HCT116 (cell line): ENCODE measurements at regions not wholly inside any gene's neighbourhood (a gene's known extent, or its start where the extent isn't known, plus 50 kb on each side); places are given as distances from the start of the nearest gene placed in this dataset.

Source experiments
- EZH2 ChIP-seq: fragments of 200-600 bp; sonication (generic); IDR thresholded peaks from 2 replicates; pipeline ENCODE4 v1.6.1; 2017; ENCODE audit warnings: antibody characterized with exemption, mixed run types
- EZH2phosphoT487 ChIP-seq: fragments of 200-600 bp; IDR thresholded peaks from 2 replicates; pipeline ENCODE4 v1.6.1; 2018; ENCODE audit warnings: antibody characterized with exemption, borderline replicate concordance
- JUND ChIP-seq: IDR thresholded peaks from 2 replicates; pipeline ENCODE4 v1.6.1; 2012
- POLR2A ChIP-seq: IDR thresholded peaks from 2 replicates; pipeline ENCODE4 v1.7.0; 2011; ENCODE audit warnings: borderline replicate concordance; ENCODE audit not compliant: insufficient read depth, insufficient read length; ENCODE audit errors: extremely low read depth
- POLR2AphosphoS5 ChIP-seq: IDR thresholded peaks from 2 replicates; pipeline ENCODE4 v1.6.1; 2011; ENCODE audit warnings: mild to moderate bottlenecking, low read depth, low read length, moderate library complexity
- RAD21 ChIP-seq: IDR thresholded peaks from 2 replicates; pipeline ENCODE4 v1.6.1; 2012; ENCODE audit warnings: low read depth, mild to moderate bottlenecking
- REST ChIP-seq: IDR thresholded peaks from 2 replicates; pipeline ENCODE4 v1.6.1; 2012; ENCODE audit warnings: low read depth
- SIN3A ChIP-seq: IDR thresholded peaks from 2 replicates; pipeline ENCODE4 v1.6.1; 2012; ENCODE audit warnings: low read depth
- YY1 ChIP-seq: IDR thresholded peaks from 2 replicates; pipeline ENCODE4 v1.6.1; 2011; ENCODE audit warnings: low read length, low read depth, moderate library complexity, mild to moderate bottlenecking; ENCODE audit not compliant: insufficient replicate concordance; ENCODE audit errors: extremely low read depth
- ZNF274 ChIP-seq: fragments of 200-500 bp; sonication (Bioruptor generic); IDR thresholded peaks from 2 replicates; pipeline ENCODE4 v1.6.1; 2014; ENCODE audit warnings: mild to moderate bottlenecking, low read depth, low read length, inconsistent platforms
- TF ChIP-seq, protein P1 (sequence below), 3 experiments: fragments of 200-600 bp in 1 of 3; sonication (generic) in 1 of 3; IDR thresholded peaks in 2 of 3; conservative IDR thresholded peaks in 1 of 3; 2 replicates each; pipeline ENCODE4 v1.5.1; 2012 to 2017; ENCODE audit warnings: low read depth in 2 of 3, low read length in 2 of 3, antibody characterized with exemption in 1 of 3, borderline replicate concordance in 1 of 3, control low read depth in 1 of 3, mild to moderate bottlenecking in 1 of 3, mixed read lengths in 1 of 3, mixed run types in 1 of 3, moderate library complexity in 1 of 3; ENCODE audit not compliant: insufficient read depth in 1 of 3
- TF ChIP-seq, protein P2 (sequence below): IDR thresholded peaks from 2 replicates; pipeline ENCODE4 v1.6.1; 2011; ENCODE audit warnings: mild to moderate bottlenecking, low read length, moderate library complexity; ENCODE audit not compliant: insufficient replicate concordance; ENCODE audit errors: extremely low read depth

- TF ChIP-seq, protein P1, sequence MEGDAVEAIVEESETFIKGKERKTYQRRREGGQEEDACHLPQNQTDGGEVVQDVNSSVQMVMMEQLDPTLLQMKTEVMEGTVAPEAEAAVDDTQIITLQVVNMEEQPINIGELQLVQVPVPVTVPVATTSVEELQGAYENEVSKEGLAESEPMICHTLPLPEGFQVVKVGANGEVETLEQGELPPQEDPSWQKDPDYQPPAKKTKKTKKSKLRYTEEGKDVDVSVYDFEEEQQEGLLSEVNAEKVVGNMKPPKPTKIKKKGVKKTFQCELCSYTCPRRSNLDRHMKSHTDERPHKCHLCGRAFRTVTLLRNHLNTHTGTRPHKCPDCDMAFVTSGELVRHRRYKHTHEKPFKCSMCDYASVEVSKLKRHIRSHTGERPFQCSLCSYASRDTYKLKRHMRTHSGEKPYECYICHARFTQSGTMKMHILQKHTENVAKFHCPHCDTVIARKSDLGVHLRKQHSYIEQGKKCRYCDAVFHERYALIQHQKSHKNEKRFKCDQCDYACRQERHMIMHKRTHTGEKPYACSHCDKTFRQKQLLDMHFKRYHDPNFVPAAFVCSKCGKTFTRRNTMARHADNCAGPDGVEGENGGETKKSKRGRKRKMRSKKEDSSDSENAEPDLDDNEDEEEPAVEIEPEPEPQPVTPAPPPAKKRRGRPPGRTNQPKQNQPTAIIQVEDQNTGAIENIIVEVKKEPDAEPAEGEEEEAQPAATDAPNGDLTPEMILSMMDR (IDR thresholded peaks at IDR 0.05 in 2 of 3, conservative IDR thresholded peaks at IDR 0.05 in 1 of 3; ENCODE audit: borderline replicate concordance in 1 of 3, insufficient read depth in 1 of 3, low read depth in 2 of 3, low read length in 2 of 3) = no peak
- TF ChIP-seq POLR2AphosphoS5 (no peak), EZH2 (no peak), POLR2A (no peak), YY1 (no peak), SIN3A (no peak), EZH2phosphoT487 (no peak), ZNF274 (no peak), REST (no peak), RAD21 (no peak), JUND (no peak)
- TF ChIP-seq, protein P2, sequence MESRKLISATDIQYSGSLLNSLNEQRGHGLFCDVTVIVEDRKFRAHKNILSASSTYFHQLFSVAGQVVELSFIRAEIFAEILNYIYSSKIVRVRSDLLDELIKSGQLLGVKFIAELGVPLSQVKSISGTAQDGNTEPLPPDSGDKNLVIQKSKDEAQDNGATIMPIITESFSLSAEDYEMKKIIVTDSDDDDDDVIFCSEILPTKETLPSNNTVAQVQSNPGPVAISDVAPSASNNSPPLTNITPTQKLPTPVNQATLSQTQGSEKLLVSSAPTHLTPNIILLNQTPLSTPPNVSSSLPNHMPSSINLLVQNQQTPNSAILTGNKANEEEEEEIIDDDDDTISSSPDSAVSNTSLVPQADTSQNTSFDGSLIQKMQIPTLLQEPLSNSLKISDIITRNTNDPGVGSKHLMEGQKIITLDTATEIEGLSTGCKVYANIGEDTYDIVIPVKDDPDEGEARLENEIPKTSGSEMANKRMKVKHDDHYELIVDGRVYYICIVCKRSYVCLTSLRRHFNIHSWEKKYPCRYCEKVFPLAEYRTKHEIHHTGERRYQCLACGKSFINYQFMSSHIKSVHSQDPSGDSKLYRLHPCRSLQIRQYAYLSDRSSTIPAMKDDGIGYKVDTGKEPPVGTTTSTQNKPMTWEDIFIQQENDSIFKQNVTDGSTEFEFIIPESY = no peak
Observed at GRCh38 chr7:156540619-156541165, 99.9 kb upstream of the RNF32 start.
